Keratinocyte (primary cell): ENCODE measurements at regions not wholly inside any gene's neighbourhood (a gene's known extent, or its start where the extent isn't known, plus 50 kb on each side); places are given as distances from the start of the nearest gene placed in this dataset.

Experiments used
- CTCF ChIP-seq, 3 experiments: IDR thresholded peaks in 1 of 3; conservative IDR thresholded peaks in 1 of 3; optimal IDR thresholded peaks in 1 of 3; 2 replicates in 2 of 3; 3 replicates in 1 of 3; pipeline versions ENCODE3 to v1.5.1; 2011; ENCODE audit warnings: low read length in 3 of 3, mild to moderate bottlenecking in 3 of 3, moderate library complexity in 2 of 3, control low read depth in 1 of 3, inconsistent platforms in 1 of 3; ENCODE audit not compliant: insufficient read depth in 2 of 3; ENCODE audit errors: extremely low read depth in 1 of 3
- EZH2 ChIP-seq: IDR thresholded peaks from one replicate; pipeline ENCODE4 v1.6.1; 2012; ENCODE audit warnings: inconsistent platforms, mild to moderate bottlenecking, low read length, moderate library complexity

- TF ChIP-seq CTCF (optimal IDR thresholded peaks at IDR 0.05 in 1 of 3, IDR thresholded peaks at IDR 0.05 in 1 of 3, conservative IDR thresholded peaks at IDR 0.05 in 1 of 3; ENCODE audit: extremely low read depth in 1 of 3, insufficient read depth in 2 of 3, low read length in 3 of 3) (no peak), EZH2 (no peak)
Measured at GRCh38 chr2:7594211-7594610, 677.0 kb downstream of the RNF144A start.
